Left kidney (tissue), 1 donor: ENCODE measurements at regions not wholly inside any gene's neighbourhood (a gene's known extent, or its start where the extent isn't known, plus 50 kb on each side); places are given as distances from the start of the nearest gene placed in this dataset.

ENCODE experiments used
- DNase-seq: peaks from one replicate; pipeline ENCODE4 v3.0.0-alpha.2; 2013

DNA sequence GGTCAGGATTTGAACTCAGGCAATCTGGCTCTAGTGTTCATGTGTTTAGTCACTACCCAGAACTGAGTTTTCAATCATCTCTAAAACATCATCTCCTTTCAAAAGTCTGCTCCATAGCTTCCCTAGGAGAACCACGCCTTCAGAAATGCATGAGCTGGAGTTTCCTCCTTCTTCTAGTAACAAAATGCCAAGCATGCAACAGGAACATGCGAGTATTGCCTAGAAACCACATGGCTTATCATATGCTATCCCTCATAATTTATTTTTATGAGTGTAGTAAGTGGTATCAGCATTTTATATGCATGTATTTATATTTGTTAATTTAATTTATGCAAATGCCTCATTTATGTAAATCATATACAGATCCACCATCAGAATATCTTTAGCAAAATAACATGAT is 170.9 kb downstream of the RAB11FIP2 start:
- no peak for DNase-seq

DNA sequence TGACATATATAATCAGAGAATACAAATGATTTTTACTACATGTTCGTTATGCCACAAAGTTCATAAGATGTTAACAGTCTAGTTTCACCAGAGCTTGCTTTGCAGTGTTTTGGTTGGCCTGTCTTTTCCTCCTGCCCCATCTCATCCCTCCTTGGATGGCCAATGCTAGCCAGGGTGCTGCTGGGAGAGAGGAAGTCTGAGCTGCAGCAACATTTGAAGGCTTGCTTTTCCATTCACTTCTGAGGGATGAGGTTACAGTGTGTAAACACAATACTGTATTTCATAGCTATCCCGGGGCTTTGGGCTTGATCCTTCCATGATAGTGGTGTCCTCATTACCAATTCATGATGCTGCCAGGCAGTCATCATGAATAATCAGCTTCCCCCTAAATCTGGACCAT is 170.5 kb downstream of the RAB11FIP2 start:
- no peak for DNase-seq

DNA sequence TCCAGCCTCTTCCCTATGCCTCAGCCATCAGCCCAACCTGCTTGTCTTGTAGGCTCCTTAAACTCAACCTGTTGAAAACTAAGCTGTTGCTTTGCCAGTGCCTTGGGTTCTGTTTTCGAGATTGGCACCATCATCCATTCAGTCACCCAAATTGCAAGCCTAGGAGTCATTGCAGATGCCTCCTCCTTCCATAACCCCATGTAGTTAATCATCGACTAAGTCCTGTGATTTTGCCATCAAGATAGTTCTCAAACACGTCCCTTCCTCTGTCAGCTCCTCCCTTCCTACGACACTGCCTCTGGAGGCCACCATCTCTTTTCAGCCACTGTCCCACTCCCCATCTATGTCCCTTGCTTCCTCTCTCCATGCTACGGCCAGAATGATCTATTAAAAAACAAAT is 168.1 kb downstream of the RAB11FIP2 start:
- DNase-seq: no peak

DNA sequence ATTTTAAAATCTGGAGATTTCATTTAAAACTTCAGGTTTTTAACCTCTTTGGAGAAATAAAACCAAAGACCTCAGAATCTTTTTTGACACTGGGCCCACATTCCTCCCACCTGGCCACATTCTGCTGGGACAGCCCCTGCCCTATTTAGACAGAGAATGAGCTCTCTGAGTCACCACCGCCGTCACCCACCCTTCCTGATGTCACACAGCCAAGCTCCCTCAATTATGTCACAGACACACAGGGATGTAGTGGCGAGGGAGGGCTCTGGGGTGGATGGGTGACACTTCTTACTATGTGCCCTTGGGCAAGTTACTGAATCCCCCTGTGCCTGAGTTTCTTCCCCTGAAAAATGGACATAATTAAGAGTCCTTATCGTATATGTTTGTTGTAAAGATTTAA is 162.6 kb downstream of the RAB11FIP2 start:
- no peak for DNase-seq

DNA sequence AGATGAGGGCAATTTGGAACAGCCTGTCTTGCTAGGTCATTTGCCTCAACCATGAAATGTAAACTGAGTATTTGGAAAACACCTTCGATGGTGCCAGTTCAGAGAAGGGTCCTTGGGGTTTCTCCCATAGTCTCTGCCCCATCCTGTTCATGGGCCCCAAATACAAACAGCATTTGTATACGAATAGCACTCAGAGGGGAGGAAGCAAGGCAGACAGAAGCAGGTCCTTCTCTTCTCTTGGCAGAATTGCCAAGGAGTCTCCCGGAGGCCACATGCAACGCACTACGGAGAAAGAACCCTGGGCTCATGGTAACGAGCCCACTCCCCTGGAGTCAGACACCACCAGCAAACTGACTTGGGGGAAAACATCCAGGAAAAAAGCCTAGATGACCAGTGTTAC is 162.1 kb downstream of the RAB11FIP2 start:
- DNase-seq: no peak

DNA sequence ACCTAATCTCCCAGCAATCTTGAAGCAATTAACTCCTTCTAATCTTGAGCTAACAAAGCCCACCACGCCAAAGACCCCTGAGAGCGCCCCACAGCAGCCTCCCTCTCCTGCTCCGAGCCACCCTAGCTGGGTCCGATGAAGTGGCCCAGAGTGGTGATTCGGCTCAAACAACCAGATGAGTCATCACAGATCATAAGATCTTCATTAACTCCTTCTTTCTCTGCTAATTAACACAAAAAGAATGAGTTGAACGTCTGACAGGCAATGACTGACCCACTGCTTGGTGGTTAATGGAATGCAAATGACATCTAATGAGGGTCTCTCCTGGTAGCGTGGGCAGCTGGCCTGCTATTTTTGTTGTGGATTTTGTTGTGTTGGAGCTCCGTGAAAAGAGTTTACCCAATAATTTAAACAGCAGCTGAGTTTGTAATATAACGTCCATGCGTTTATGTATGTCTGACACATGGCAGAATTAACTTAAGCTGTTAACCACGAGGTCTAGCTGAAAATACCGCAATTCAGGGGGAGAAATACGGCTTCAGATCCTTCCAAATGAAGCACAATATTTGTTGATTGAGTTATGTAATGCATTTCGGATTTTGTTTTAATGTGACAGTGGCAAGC is 161.4 kb downstream of the RAB11FIP2 start:
- DNase-seq: no peak

DNA sequence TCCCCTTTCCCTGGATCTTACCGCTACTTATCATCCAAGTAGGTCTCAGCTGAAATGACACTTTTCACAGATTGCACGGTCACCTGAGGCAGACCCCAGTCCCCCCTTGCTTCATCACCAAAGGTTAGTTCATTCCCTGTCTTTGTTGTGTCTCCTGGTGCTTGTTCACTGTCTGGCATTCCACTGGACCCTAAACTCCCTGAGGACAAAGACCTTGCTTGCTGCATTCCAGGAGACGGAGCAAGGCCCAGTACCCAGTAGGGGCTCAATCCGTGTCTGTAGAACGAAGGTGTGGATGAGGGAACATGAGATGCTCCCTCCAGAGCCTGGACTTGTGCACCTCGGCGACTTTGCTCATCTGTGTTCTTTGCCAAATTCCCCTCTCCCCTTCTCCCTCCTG is 160.0 kb downstream of the RAB11FIP2 start:
- no peak for DNase-seq

DNA sequence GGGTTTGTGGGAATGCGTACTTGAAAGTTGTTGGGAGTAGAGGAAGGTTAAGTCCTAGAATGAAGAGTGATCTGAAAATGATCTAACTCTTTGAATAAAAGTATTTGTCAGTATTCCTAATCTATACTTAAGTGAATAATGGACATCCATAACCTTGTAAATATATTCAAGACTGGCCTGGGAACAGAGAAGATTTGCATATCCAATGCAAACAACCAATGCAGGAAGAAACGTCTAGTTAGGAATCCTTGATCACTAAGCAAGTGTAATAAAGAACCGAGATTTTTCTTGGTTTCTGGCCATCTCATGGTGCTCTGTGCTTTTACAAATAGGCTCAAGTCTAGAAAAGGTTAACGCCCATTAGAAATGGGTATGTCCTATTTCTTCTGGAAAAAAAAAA is 157.1 kb downstream of the RAB11FIP2 start:
- DNase-seq: no peak

DNA sequence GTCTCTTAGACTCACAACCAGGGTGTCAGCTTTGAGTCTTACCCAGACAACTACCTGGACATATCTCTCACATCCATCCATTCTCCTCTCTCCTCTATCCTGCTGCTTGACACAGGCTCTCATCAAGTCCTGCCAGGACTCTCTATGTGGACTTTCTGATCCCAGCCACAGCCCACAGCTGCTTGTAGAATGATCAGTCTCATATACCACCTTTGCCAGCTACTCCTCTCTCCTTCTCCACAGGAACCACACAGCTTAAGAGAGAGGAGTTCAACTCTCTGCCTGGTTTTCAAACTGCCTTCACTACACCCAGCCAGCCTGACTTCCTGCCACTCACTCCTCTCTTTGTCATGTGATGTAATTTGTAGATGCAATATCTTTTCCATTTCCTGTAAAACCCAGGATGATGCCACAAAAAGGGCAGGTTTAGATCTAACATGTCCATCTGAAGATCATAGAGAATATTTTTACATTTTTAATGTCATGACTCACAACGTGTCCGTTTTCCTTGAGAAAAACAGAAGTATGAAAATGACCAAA is 154.0 kb downstream of the RAB11FIP2 start:
- no peak for DNase-seq

DNA sequence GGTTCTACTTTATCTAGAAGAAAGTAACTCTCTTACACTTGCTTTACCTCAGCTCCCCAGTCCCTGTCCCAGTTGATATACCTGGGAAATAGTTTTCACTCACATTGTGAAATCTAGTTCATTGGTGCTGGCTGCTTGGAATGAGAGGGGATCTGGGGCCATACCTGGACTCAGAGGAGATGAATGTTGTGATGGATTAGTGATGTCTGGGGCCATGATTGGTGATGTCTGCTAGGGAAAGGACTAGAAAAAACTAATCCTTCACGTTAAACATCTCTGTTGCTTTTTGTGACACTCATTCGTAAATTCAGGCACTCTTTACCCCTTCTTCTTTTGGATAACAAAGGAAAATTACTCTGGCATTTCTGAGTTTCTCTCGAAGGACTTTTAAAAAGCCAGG is 152.4 kb downstream of the RAB11FIP2 start:
- no peak for DNase-seq

DNA sequence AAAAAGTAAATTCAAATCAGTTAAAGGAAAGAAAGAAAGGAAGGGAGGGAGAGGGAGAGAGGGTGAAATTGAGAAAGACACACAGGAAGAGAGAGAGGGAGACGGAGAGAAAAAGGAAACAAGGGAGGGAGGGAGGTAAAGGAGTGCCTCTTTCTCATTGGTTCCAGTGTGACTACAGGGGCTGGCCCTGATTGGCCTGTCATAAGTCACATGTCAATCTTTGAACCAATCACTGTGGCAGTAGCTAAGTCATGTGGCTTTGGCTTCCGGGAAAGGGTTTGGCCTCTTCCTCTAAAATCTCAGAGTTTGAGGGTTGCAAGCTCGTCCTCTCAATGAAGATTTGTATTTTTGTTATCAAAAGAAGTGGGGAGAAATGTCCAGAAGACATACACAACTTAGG is 150.2 kb downstream of the RAB11FIP2 start:
- DNase-seq: no peak

DNA sequence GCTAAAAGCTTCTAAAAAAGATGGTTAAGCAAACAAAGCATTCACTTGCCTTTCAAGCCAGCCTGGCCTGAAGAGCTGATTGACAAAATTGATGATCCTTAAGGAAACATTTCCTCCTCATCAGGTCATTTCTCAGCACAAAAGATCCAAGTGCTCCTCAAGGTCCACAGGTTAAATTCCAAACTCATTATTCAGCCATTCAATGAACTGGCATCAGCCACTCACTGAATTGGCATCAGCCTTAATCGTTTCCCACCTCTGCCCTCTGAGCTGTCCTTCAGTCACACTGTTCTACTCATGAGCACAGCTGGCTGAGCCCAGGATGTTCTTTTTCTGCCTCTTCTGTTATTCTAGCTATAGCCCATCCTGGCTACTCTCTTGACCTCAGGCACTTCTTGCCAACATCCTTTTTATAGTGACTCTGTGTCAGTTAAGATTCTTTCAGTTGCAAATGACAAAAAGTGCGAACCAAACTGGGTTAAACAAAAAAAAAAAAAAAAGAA is 147.5 kb downstream of the RAB11FIP2 start:
- no peak for DNase-seq

DNA sequence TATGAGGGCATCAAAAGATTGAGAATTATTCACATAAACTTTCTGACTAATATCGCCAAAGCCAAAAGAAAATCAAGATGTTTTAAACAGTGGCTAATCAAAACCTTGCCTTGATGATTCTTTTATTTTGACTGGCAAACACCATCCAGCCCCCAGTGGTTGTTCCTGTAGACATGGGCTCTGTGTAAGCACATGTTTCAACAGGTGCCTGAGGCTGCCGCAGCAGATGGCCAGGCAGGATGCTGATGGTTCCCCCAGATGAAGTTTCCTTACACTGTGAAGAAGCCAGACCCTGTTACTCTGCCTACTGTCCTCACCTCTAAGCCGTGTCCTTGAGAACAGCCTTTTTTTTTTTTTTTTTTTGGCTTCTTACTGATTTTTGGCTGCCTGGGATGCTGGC is 146.5 kb downstream of the RAB11FIP2 start:
- no peak for DNase-seq

DNA sequence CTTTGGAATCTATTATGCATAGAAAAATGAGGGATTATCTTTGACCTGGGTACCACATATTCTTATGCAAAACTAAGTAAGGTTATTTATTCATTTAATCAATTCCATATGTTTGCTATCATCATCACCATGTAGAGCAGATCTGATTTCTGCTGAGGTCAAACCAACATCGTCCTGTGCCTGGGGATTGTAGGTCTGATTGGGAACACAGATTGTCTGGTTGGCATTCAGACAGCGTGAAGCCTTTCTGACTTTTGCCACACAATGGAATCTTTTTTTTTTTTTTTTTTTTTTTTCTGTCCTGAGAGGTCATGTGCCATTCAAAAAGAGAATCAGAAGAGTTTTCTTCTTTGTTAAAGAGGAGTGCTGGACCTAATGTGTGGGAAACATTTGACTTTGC is 142.9 kb downstream of the RAB11FIP2 start:
- DNase-seq: no peak

DNA sequence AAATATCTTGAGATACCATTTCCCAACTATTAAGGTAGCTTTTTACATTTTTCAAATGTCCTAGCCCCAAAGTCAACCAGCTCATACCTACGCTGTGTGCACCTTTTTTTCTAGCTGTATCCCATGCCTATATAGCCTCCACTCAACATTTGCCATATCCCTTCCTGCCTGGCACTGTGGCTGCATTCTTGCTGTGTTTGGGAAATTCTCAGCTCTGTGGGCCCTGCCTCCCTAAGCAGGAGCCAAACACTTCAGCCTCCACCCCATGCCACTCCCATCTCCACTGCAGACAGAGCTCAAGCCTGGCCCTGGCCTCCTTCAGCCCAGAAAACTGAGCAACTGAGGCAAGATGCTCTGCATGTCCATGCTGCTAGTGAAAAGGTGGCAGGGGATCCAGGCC is 141.3 kb downstream of the RAB11FIP2 start:
- DNase-seq: no peak

DNA sequence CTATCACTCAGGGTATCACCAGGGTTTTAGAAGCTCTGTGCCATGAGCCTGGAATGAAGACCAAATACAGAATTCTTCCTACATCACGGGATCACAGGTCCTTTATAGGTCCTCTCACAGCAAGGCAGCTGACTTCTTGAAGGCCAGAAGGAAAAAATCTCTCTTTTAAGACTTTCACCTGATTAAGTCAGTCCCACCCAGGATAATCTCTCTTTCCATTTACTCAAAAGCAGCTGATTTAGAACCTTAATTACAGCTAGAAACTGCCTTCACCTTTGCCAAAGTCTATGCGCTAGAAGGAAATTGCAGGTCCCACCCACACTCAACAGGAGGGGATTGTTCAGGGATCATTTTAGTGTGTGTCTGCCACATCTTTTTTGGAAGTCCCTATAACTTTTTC is 135.1 kb downstream of the RAB11FIP2 start:
- no peak for DNase-seq

DNA sequence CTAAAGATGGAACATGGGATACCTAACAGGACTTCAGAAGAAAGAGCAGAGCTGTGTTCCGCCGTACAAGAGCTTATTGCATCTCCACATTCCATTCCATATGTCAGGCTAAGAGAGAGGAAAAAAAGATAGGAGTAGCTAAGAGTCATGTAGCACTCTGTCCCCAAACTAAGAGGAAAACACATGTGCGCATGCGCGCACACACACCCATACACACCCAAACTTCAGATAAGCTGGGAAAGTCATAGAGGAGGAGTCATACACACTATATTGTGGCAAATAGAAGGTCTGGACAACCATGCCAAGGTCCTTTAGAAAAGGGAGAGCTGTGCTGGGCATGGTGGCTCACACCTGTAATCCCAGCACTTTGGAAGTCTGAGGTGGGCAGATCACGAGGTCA is 132.4 kb downstream of the RAB11FIP2 start:
- no peak for DNase-seq

DNA sequence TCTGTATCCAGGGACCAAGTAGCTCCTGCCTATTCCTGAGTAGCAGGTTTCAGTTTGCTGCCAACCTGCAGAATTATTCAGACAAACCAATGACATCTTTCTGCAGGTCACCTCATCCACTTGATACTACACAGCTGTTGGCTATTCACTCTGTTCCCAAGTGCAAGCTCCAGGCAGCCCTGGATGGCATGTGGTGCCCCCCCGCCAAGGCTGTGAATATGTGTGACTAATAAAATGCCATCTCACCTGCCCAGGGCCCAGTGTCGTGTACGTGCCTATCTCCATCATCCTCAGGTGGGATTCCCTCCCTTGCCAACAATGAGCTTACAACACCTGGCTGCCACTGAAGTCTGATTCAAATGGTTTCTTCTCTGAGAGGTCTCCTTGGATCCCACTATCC is 125.8 kb downstream of the RAB11FIP2 start:
- no peak for DNase-seq

DNA sequence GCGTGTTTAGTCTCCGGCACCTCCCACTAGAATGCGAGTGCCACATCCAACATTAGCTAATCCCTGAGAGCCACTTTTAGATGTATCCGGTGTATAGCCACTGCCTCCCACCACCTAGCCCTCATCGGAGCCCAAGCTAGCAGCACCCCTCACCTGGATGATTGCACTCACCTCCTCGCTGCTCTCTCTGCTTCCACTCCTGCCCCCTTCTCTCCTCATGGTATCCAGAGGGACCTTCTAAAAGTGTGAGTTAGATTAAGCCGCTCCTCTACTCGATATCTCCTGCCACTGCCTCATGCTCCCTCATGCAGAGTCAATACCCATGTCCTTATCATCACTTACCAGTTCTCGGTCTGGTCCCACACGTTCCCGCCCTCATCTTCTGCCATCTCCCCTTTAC is 125.3 kb downstream of the RAB11FIP2 start:
- no peak for DNase-seq

DNA sequence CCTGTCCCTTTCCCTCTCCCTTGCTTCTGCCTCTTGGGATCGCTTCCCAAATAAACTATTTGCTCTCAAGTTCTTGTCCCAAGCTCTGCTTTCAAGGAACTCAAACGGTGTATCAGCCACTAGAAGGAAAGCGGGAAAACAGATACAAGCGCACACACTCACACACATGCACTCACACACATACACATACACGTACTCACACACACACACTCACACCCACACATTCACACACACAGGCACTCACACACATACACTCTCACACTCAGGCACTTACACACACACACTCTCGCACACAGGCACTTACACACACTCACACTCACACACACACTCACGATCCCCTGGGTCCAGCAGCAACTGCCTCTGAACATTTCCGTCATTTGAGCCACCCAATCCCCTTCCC is 121.9 kb downstream of the RAB11FIP2 start:
- DNase-seq: no peak

DNA sequence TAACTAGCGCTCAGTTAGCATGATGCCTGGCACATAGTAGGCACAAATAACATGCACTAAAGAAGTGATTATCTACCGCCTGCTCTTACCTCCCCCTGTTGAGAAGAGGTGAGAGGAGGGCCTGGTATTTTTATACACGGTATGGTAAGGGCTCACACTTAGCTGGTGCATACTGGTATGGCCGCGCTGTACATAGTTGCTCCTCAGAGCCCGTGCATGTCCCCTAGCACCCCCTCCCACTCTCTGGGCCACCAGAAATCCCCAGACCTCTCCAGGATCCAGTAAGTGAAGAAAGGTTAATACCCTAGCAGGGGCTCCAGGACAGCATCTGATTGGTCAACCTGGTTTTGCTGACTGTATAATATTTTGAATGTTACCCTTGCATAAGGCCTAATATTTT is 121.4 kb downstream of the RAB11FIP2 start:
- no peak for DNase-seq

DNA sequence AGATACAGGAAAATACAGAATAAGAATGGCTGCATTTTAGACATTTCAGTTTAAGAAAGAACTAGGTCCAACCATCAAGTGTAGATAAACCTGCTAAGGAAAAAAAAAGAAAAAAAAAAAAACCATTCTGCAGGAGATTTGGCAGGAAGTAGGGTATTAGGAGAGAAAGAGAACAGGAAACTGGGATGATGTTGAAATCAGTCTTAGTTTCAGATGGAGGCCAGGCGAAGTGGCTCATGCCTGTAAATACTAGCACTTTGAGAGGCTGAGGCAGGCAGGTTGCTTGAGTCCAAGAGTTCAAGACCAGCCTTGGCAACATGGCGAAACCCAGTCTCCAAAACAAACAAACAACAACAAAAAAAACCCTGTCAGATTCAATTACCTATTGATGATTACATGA is 120.2 kb downstream of the RAB11FIP2 start:
- DNase-seq: no peak

DNA sequence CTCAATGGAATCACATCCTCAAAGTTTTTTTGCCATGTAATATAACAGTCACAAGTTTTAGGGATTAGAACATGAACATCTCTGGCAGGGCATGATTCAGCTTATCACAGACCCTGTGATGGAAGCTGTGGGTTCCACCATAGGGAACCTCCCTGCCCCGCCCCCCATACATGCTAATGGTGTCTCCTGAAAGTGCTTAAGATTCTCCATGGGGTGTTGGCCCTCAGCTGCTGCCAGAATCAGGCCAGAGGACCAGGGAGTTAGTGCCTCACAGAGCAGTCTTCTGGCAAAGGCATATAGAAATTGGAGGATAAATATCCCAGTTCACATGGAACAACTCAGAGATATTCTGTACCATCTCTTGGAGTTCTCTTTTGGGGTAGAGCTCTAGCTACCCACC is 119.4 kb downstream of the RAB11FIP2 start:
- no peak for DNase-seq

DNA sequence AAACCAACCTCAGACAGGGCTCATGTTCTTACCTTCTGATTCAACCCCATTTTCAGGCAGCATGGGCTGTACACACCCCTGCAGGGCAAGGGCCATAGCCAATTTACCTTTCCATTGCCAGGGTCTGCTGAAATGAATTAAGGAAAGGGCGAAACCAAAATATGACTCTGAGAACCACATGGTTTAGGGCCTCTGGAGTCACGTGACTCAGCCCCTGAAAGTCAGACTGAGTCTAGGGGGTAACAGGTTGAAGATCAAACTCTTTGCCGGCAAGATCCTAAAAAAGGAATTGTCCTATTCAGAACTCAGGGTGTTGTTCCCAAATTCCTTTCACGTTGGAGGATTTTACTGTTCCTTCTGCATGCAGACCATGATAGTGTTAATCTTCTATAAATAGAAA is 118.9 kb downstream of the RAB11FIP2 start:
- no peak for DNase-seq

DNA sequence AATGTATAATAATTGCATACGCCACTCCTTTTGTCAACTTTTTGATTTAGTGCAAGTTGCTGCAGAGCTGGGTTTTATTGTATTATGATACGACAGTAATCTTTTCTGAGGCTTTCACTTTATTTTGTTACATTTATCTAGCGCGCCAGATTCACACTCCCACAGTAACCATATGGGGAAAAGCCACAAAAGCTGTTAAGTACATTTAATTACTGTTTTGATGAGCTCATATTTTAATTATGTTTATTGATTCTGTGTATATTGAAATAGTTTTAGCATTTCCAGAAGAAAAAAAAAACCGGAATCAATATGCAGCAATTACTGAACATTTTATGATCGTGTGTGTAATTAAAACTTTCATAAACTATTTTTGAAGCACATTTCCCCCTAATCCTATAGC is 118.5 kb downstream of the RAB11FIP2 start:
- no peak for DNase-seq
